GM12875 (cell line): ENCODE measurements at regions not wholly inside any gene's neighbourhood (a gene's known extent, or its start where the extent isn't known, plus 50 kb on each side); places are given as distances from the start of the nearest gene placed in this dataset.

Experiments used
- H3K4me3 ChIP-seq: one replicate; pipeline ENCODE4 v1.5.1; 2011; ENCODE audit warnings: low read depth, low read length, control low read depth
- CTCF ChIP-seq: IDR thresholded peaks from 2 replicates; pipeline ENCODE4 v1.5.1; 2011; ENCODE audit warnings: low read depth, mild to moderate bottlenecking, control low read depth, inconsistent platforms, low read length, moderate library complexity, borderline replicate concordance; ENCODE audit not compliant: insufficient read depth

- no peak for TF ChIP-seq CTCF
- H3K4me3 ChIP-seq: no peak overlapping the region
Observed at GRCh38 chr3:27653803-27654558, 68.1 kb downstream of the EOMES start.

- TF ChIP-seq CTCF: no peak
- no peak overlapping the region for H3K4me3 ChIP-seq
Observed at GRCh38 chr3:27649277-27649676, 72.8 kb downstream of the EOMES start.

GRCh38 chr3:27646896-27647295, 75.2 kb downstream of the EOMES start:
- no peak overlapping the region for H3K4me3 ChIP-seq
- no peak for TF ChIP-seq CTCF

- no peak for TF ChIP-seq CTCF
- no peak overlapping the region for H3K4me3 ChIP-seq
Observed at GRCh38 chr3:27644941-27645340, 77.2 kb downstream of the EOMES start.

GRCh38 chr3:27643355-27643754, 78.8 kb downstream of the EOMES start:
- TF ChIP-seq CTCF: no peak
- no peak overlapping the region for H3K4me3 ChIP-seq

- H3K4me3 ChIP-seq: no peak overlapping the region
- no peak for TF ChIP-seq CTCF
Observed at GRCh38 chr3:27642796-27643195, 79.3 kb downstream of the EOMES start.

- H3K4me3 ChIP-seq: no peak overlapping the region
- TF ChIP-seq CTCF: no peak
Observed at GRCh38 chr3:27641888-27642601, 80.1 kb downstream of the EOMES start.
